ENCODE measurements at regions not wholly inside any gene's neighbourhood (a gene's known extent, or its start where the extent isn't known, plus 50 kb on each side); places are given as distances from the start of the nearest gene placed in this dataset.

DNA sequence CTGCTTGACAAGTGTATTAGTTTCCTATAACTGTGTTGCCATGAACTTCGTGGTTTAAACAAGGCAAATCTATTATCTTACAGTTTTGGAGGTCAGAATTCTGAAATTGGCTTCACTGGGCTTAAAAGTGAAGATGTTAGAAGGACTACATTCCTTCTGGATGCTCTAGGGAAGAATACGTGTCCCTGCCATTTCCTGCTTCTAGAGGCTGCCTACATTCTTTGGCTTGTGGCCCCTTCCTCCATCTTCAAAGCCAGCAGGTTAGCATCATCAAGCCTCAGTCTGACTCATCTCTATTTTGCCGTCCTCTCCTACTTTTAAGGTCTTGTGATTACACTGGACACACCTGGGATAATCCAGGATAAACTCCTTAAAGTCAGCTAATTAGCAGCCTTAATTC lies 327.7 kb downstream of the SATB1 start:
- TF ChIP-seq CTCF (IDR thresholded peaks at IDR 0.05; ENCODE audit: low read depth, low read length) (no peak), MYC (IDR thresholded peaks at IDR 0.05; ENCODE audit: low read depth, low read length) (no peak)

Measured in NB4 (cell line).